DOHH2 (cell line): ENCODE measurements at regions not wholly inside any gene's neighbourhood (a gene's known extent, or its start where the extent isn't known, plus 50 kb on each side); places are given as distances from the start of the nearest gene placed in this dataset.
A peak's percentile ranks its signal among the peaks of the same experiment; 100 is the strongest.

Experiments
- H3F3A ChIP-seq: fragments of 200-600 bp; sonication (generic), shearing (Covaris generic); 2 replicates; pipeline ENCODE4 v1.6.0; 2016; ENCODE audit warnings: antibody characterized with exemption, mild to moderate bottlenecking; ENCODE audit not compliant: control insufficient read depth, insufficient read depth
- H3K27ac ChIP-seq: fragments of 200-600 bp; sonication (generic); 2 replicates; pipeline ENCODE4 v1.5.1; 2014; ENCODE audit warnings: low read depth, mild to moderate bottlenecking, low read length, moderate library complexity
- H3K27me3 ChIP-seq: fragments of 200-600 bp; sonication (generic); 2 replicates; pipeline ENCODE4 v1.6.1; 2014; ENCODE audit warnings: mild to moderate bottlenecking, low read length, mixed read lengths; ENCODE audit not compliant: control insufficient read depth
- H3K36me3 ChIP-seq: fragments of 200-600 bp; sonication (generic); 2 replicates; pipeline ENCODE4 v1.6.1; 2014; ENCODE audit warnings: mild to moderate bottlenecking, low read length, moderate library complexity, mixed read lengths; ENCODE audit not compliant: control insufficient read depth
- H3K4me1 ChIP-seq: fragments of 200-600 bp; sonication (generic); 2 replicates; pipeline ENCODE4 v1.6.1; 2014; ENCODE audit warnings: mild to moderate bottlenecking, low read length, mixed read lengths; ENCODE audit not compliant: control insufficient read depth
- H3K4me2 ChIP-seq: fragments of 200-600 bp; sonication (generic); 2 replicates; pipeline ENCODE4 v1.6.0; 2014; ENCODE audit warnings: mild to moderate bottlenecking, low read length, moderate library complexity
- H3K4me3 ChIP-seq: fragments of 200-600 bp; sonication (generic); 2 replicates; pipeline ENCODE4 v1.5.1; 2014; ENCODE audit warnings: mild to moderate bottlenecking, low read length, mixed read lengths
- H3K79me2 ChIP-seq: fragments of 200-600 bp; sonication (generic); 2 replicates; pipeline ENCODE4 v1.6.1; 2014; ENCODE audit warnings: mild to moderate bottlenecking, low read length, mixed read lengths; ENCODE audit not compliant: control insufficient read depth
- H3K9me2 ChIP-seq: fragments of 200-600 bp; sonication (generic); replicated peaks from 2 replicates; pipeline ENCODE4 v1.6.1; 2014; ENCODE audit warnings: mild to moderate bottlenecking, low read length, mixed read lengths; ENCODE audit not compliant: control insufficient read depth
- H3K9me3 ChIP-seq: fragments of 200-600 bp; sonication (generic); 2 replicates; pipeline ENCODE4 v1.6.1; 2014; ENCODE audit warnings: antibody characterized with exemption, low read length, mixed read lengths; ENCODE audit not compliant: control insufficient read depth, insufficient read depth
- H4K20me1 ChIP-seq: fragments of 200-600 bp; sonication (generic); 2 replicates; pipeline ENCODE4 v1.6.0; 2014; ENCODE audit warnings: low read depth, mild to moderate bottlenecking, antibody characterized with exemption, low read length, moderate library complexity; ENCODE audit not compliant: control insufficient read depth, insufficient read depth
- CTCF ChIP-seq: fragments of 200-600 bp; sonication (generic); IDR thresholded peaks from one replicate; pipeline ENCODE4 v1.5.1; 2014; ENCODE audit warnings: antibody characterized with exemption, mild to moderate bottlenecking, low read depth, low read length; ENCODE audit not compliant: poor library complexity, severe bottlenecking
- EZH2phosphoT487 ChIP-seq: fragments of 200-600 bp; sonication (generic); IDR thresholded peaks from 2 replicates; pipeline ENCODE4 v1.6.1; 2017; ENCODE audit warnings: borderline replicate concordance, mild to moderate bottlenecking, antibody characterized with exemption, low read length, moderate library complexity, mixed read lengths

GRCh38 chr1:239898062-239898730 lies 193.5 kb upstream of the FMN2 start:
- TF ChIP-seq CTCF (peak; percentile 87), EZH2phosphoT487 (no peak)
- H3K36me3 ChIP-seq, result no peaks in the 10 kb centered on the region
- H4K20me1 ChIP-seq, result no peaks in the 10 kb centered on the region
- no peaks in the 10 kb centered on the region for H3K9me2 ChIP-seq
- H3F3A ChIP-seq, result no peaks in the 10 kb centered on the region
- H3K27me3 ChIP-seq, result no peaks in the 10 kb centered on the region; the same call in 1 of the 2 replicates
- no peaks in the 10 kb centered on the region for H3K4me1 ChIP-seq
- H3K4me2 ChIP-seq, result no peak overlapping the region
- H3K27ac ChIP-seq, result no peak overlapping the region
- no peaks in the 10 kb centered on the region for H3K79me2 ChIP-seq
- H3K9me3 ChIP-seq, result no peaks in the 10 kb centered on the region
- H3K4me3 ChIP-seq, result no peak overlapping the region

- no peaks in the 10 kb centered on the region; the same call in 1 of the 2 replicates for H3K27me3 ChIP-seq
- H3K79me2 ChIP-seq, result no peaks in the 10 kb centered on the region
- no peaks in the 10 kb centered on the region for H4K20me1 ChIP-seq
- no peak overlapping the region for H3K27ac ChIP-seq
- H3K4me1 ChIP-seq, result no peaks in the 10 kb centered on the region
- H3K9me2 ChIP-seq, result no peaks in the 10 kb centered on the region
- H3K36me3 ChIP-seq, result no peaks in the 10 kb centered on the region
- no peaks in the 10 kb centered on the region for H3F3A ChIP-seq
- no peak for TF ChIP-seq CTCF
- TF ChIP-seq EZH2phosphoT487, result no peak
- no peak overlapping the region for H3K4me2 ChIP-seq
- no peak overlapping the region for H3K4me3 ChIP-seq
- no peaks in the 10 kb centered on the region for H3K9me3 ChIP-seq
Measured at GRCh38 chr1:239899747-239900146, 191.9 kb upstream of the FMN2 start.

GRCh38 chr1:239906394-239906793 lies 185.3 kb upstream of the FMN2 start:
- TF ChIP-seq CTCF (no peak), EZH2phosphoT487 (no peak)
- H3K9me3 ChIP-seq, result no peaks in the 10 kb centered on the region
- H3K4me3 ChIP-seq, result no peak overlapping the region
- no peaks in the 10 kb centered on the region for H3K4me1 ChIP-seq
- H3K79me2 ChIP-seq, result no peaks in the 10 kb centered on the region
- H3K36me3 ChIP-seq, result no peaks in the 10 kb centered on the region
- peaks cover 3% of the 10 kb centered on the region; the same call in 1 of the 2 replicates for H3K27me3 ChIP-seq
- no peak overlapping the region for H3K4me2 ChIP-seq
- H3K9me2 ChIP-seq, result no peaks in the 10 kb centered on the region
- H4K20me1 ChIP-seq, result no peaks in the 10 kb centered on the region
- no peaks in the 10 kb centered on the region for H3F3A ChIP-seq
- H3K27ac ChIP-seq, result no peak overlapping the region
